GM12878 (cell line): ENCODE measurements at regions not wholly inside any gene's neighbourhood (a gene's known extent, or its start where the extent isn't known, plus 50 kb on each side); places are given as distances from the start of the nearest gene placed in this dataset.

ENCODE experiments used
- ATAC-seq: fragments of 200-7000 bp; cut with Tn5 transposase; 3 replicates; pipeline ENCODE4 v1.9.1; 2020; ENCODE audit warnings: mild to moderate bottlenecking, moderate library complexity
- BruUV-seq: library from RNA; stranded (reverse); fragments of 400-500 nt; replicated peaks from 2 replicates; lab custom pipeline; 2021; lab: Mats Ljungman, UMichigan
- CTCF ChIA-PET: fragments of 300-600 bp; sonication (Branson Sonifier 250); formaldehyde crosslinking; extraction: SDS; loops from one replicate; lab custom pipeline; 2021; ENCODE audit warnings: inconsistent platforms; lab: Yijun Ruan, JAX
- POLR2A ChIA-PET: fragments of 350-600 bp; formaldehyde crosslinking; extraction: SDS; loops from one replicate; lab custom pipeline; 2021; ENCODE audit warnings: inconsistent platforms; lab: Charles Lee
- RAD21 ChIA-PET: fragments of 300-600 bp; sonication (Branson Sonifier 250); formaldehyde crosslinking; loops from one replicate; lab custom pipeline; 2023; ENCODE audit warnings: antibody characterized with exemption; ENCODE audit not compliant: unreplicated experiment; lab: Charles Lee
- SMC1A ChIA-PET: fragments of 300-600 bp; sonication (Branson Sonifier 250); formaldehyde crosslinking; loops from one replicate; lab custom pipeline; 2023; ENCODE audit not compliant: unreplicated experiment, uncharacterized antibody; lab: Charles Lee
- DNase-seq: peaks from one replicate; pipeline ENCODE4 v3.0.0-alpha.2; 2011; ENCODE audit warnings: low read depth, low spot score
- FAIRE-seq: peaks from 3 replicates; lab custom pipeline; 2011; peaks lifted over from hg19 to GRCh38; lab: Jason Lieb, UNC
- H2AFZ ChIP-seq: 2 replicates; pipeline ENCODE4 v1.6.0; 2011; ENCODE audit warnings: low read depth, low read length, control low read depth; ENCODE audit not compliant: control insufficient read depth
- H3K27ac ChIP-seq: 2 replicates; pipeline ENCODE4 v1.5.1; 2011; ENCODE audit warnings: control low read depth; ENCODE audit not compliant: control insufficient read depth, insufficient read depth
- H3K27me3 ChIP-seq, 2 experiments: replicated peaks in 1 of 2; 2 replicates each; pipeline versions ENCODE4 v1.6.0 to v1.6.1; 2011; ENCODE audit warnings: low read length in 1 of 2; ENCODE audit not compliant: control insufficient read depth in 2 of 2, insufficient read depth in 2 of 2
- H3K36me3 ChIP-seq, 2 experiments: 2 replicates each; pipeline ENCODE4 v1.5.1; 2011; ENCODE audit warnings: low read length in 1 of 2; ENCODE audit not compliant: control insufficient read depth in 2 of 2, insufficient read depth in 2 of 2
- H3K4me1 ChIP-seq: 2 replicates; pipeline ENCODE4 v1.6.1; 2011; ENCODE audit warnings: mild to moderate bottlenecking, low read length, moderate library complexity, mixed read lengths; ENCODE audit not compliant: control insufficient read depth, insufficient read depth
- H3K4me2 ChIP-seq: 2 replicates; pipeline ENCODE4 v1.6.0; 2011; ENCODE audit warnings: control low read depth; ENCODE audit not compliant: control insufficient read depth, insufficient read depth
- H3K4me3 ChIP-seq: fragments of 200-600 bp; sonication (generic); 2 replicates; pipeline ENCODE4 v1.5.1; 2016
- H3K79me2 ChIP-seq: 2 replicates; pipeline ENCODE4 v1.6.0; 2011; ENCODE audit warnings: low read length; ENCODE audit not compliant: control insufficient read depth, insufficient read depth
- H3K9ac ChIP-seq: 2 replicates; pipeline ENCODE4 v1.8.0; 2011; ENCODE audit warnings: low read length, control low read depth, mixed read lengths; ENCODE audit not compliant: control insufficient read depth, insufficient read depth
- H3K9me3 ChIP-seq: replicated peaks from 3 replicates; pipeline ENCODE4 v1.5.1; 2011; ENCODE audit warnings: mild to moderate bottlenecking, low read length; ENCODE audit not compliant: control insufficient read depth, insufficient read depth
- H4K20me1 ChIP-seq: 2 replicates; pipeline ENCODE4 v1.6.0; 2011; ENCODE audit not compliant: control insufficient read depth, insufficient read depth
- ATF2 ChIP-seq: IDR thresholded peaks from 2 replicates; pipeline ENCODE4 v1.6.1; 2012; ENCODE audit warnings: low read length, inconsistent platforms
- CHD4 ChIP-seq: fragments of 200-600 bp; sonication (generic); IDR thresholded peaks from 2 replicates; pipeline ENCODE4 v1.6.1; 2016; ENCODE audit warnings: mild to moderate bottlenecking
- CUX1 ChIP-seq: IDR thresholded peaks from 2 replicates; pipeline ENCODE4 v1.6.1; 2012; ENCODE audit warnings: improper control_type of control experiment, low read depth, low read length; ENCODE audit not compliant: insufficient replicate concordance
- HCFC1 ChIP-seq: fragments of 150-350 bp; IDR thresholded peaks from 2 replicates; pipeline ENCODE4 v1.6.1; 2014; ENCODE audit warnings: low read length
- IRF3 ChIP-seq: fragments of 450-650 bp; IDR thresholded peaks from 2 replicates; pipeline ENCODE4 v1.6.1; 2014; ENCODE audit warnings: mild to moderate bottlenecking
- MXI1 ChIP-seq: fragments of 150-350 bp; IDR thresholded peaks from 2 replicates; pipeline ENCODE4 v1.6.1; 2011; ENCODE audit warnings: low read depth, mild to moderate bottlenecking, inconsistent platforms, low read length, improper control_type of control experiment
- NFIC ChIP-seq: IDR thresholded peaks from 2 replicates; pipeline ENCODE4 v1.6.1; 2012; ENCODE audit warnings: low read depth, mild to moderate bottlenecking, inconsistent platforms, low read length, moderate library complexity
- NRF1 ChIP-seq: conservative IDR thresholded peaks from 2 replicates; pipeline ENCODE4 v1.6.1; 2011; ENCODE audit warnings: mild to moderate bottlenecking, low read depth, low read length, improper control_type of control experiment
- PAX5 ChIP-seq: IDR thresholded peaks from 2 replicates; pipeline ENCODE4 v1.6.1; 2011; ENCODE audit warnings: low read depth, low read length, borderline replicate concordance
- RELA ChIP-seq: fragments of 450-650 bp; IDR thresholded peaks from 2 replicates; pipeline ENCODE4 v1.8.0; 2014; ENCODE audit warnings: borderline replicate concordance; ENCODE audit not compliant: partially characterized antibody
- TAF1 ChIP-seq: IDR thresholded peaks from 2 replicates; pipeline ENCODE4 v1.6.1; 2011; ENCODE audit warnings: mild to moderate bottlenecking, low read depth, low read length, borderline replicate concordance
- TCF12 ChIP-seq: IDR thresholded peaks from 2 replicates; pipeline ENCODE4 v1.6.1; 2011; ENCODE audit warnings: low read depth, mild to moderate bottlenecking, low read length
- USF1 ChIP-seq: IDR thresholded peaks from 2 replicates; pipeline ENCODE4 v1.6.1; 2011; ENCODE audit warnings: borderline replicate concordance, low read depth, mild to moderate bottlenecking, moderate library complexity, mixed read lengths, low read length; ENCODE audit not compliant: insufficient read depth; ENCODE audit errors: extremely low read length
- WRNIP1 ChIP-seq: IDR thresholded peaks from 2 replicates; pipeline ENCODE4 v1.6.1; 2011; ENCODE audit warnings: low read depth, low read length, improper control_type of control experiment, borderline replicate concordance
- ZBED1 ChIP-seq: IDR thresholded peaks from 2 replicates; pipeline ENCODE4 v1.6.1; 2016; ENCODE audit warnings: borderline replicate concordance
- ZNF217 ChIP-seq: fragments of 450-650 bp; IDR thresholded peaks from 2 replicates; pipeline ENCODE4 v1.6.1; 2017; ENCODE audit warnings: antibody characterized with exemption, mild to moderate bottlenecking
- ZNF622 ChIP-seq: fragments of 450-650 bp; IDR thresholded peaks from 2 replicates; pipeline ENCODE4 v1.6.1; 2017; ENCODE audit warnings: mild to moderate bottlenecking, inconsistent platforms
- WGBS: methylation state at CpG from one replicate; pipeline ENCODE4 v1.1.6; 2016; ENCODE audit warnings: low lambda C conversion rate; ENCODE audit not compliant: insufficient replicate concordance, insufficient coverage; ENCODE audit errors: missing lambda C conversion rate; 5-methylcytosine and 5-hydroxymethylcytosine counted together
- in situ Hi-C: fragments of 300-500 bp; cut with MboI; formaldehyde crosslinking; loops from 9 replicates; pipeline ENCODE4 v1.14.3; 2018; ENCODE audit warnings: mixed read lengths
- intact Hi-C: fragments of 100-400 bp; cut with micrococcal nuclease; formaldehyde crosslinking; loops from one replicate; pipeline ENCODE4 v1.14.2; 2022; ENCODE audit not compliant: unreplicated experiment

GRCh38 chr22:34702279-34702678 is 363.7 kb upstream of the ISX start:
- ATAC-seq = no peak
- RAD21 ChIA-PET = no interaction called here
- H3K9ac ChIP-seq = no peak overlapping the region
- DNase-seq = no peak
- BruUV-seq = no TSS peak
- SMC1A ChIA-PET = no interaction called here
- no peaks in the 10 kb centered on the region for H3K27me3 ChIP-seq
- H3K4me2 ChIP-seq = no peak overlapping the region
- POLR2A ChIA-PET = no interaction called here
- no peaks in the 10 kb centered on the region for H3K36me3 ChIP-seq
- no peaks in the 10 kb centered on the region for H3K79me2 ChIP-seq
- no peaks in the 10 kb centered on the region for H3K9me3 ChIP-seq
- in situ Hi-C loops = loop anchor here (10.0 to 25.0 kb wide), 2 partner anchors 97 to 740 kb away; no protein-coding TSS in a partner anchor
- CTCF ChIA-PET = no interaction called here
- 38% methylated on average over 2 of the region's 2 CpGs for WGBS
- no peak for FAIRE-seq
- no peak overlapping the region for H3K27ac ChIP-seq
- H4K20me1 ChIP-seq = no peaks in the 10 kb centered on the region
- intact Hi-C loops = no loop called here
- no peak overlapping the region for H3K4me3 ChIP-seq
- no peaks in the 10 kb centered on the region for H3K4me1 ChIP-seq
- H2AFZ ChIP-seq = no peak overlapping the region
- TF ChIP-seq NFIC (no peak), TCF12 (no peak), ZBED1 (no peak), TAF1 (no peak), IRF3 (no peak), ATF2 (no peak), CUX1 (no peak), PAX5 (no peak), HCFC1 (no peak), WRNIP1 (no peak), NRF1 (no peak), ZNF217 (no peak), ZNF622 (no peak), USF1 (no peak), RELA (no peak), CHD4 (no peak), MXI1 (no peak)
